Activated gamma-delta T cell treated with Interleukin-2 at 50 U/mL for 16 hours (primary cell): ENCODE measurements at regions not wholly inside any gene's neighbourhood (a gene's known extent, or its start where the extent isn't known, plus 50 kb on each side); places are given as distances from the start of the nearest gene placed in this dataset.

Experiments used
- DNase-seq: peaks from one replicate; pipeline ENCODE4 v3.0.0-alpha.2; 2020

DNA sequence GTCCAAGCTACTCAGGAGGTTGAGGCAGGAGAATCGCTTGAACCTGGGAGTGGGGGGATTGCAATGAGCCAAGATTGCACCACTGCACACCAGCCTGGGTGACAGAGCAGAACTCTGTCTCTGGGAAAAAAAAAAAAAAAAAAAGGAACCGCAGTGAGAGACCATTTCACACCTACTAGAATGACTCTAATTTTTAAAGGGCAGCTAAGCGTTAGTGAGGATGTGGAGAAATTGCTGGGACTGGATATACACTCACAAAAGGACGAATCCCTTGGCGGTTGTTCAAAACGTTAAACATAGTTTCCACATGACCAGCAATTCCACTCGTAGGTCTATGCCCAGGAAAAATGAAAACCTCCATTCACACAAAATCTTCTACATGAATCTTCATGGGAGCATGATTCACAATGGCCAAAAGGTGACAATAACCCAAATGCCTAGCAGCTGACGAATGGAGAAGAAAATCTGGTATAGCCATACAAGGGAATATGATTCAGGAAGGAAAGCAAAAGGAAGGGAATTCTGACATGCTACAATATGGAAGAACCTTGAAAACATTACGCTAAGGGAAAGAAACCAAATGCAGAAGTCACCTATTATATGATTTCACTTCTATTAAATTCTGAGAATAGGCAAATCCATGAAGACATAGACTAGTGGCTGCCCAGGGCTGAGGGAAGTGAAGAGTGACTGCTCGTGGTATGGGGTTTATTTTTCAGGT, 127.0 kb downstream of the CHSY1 start:
- DNase-seq = no peak

- no peak for DNase-seq
Observed at GRCh38 chr15:101123222-101123910, 128.5 kb downstream of the CHSY1 start.

DNA sequence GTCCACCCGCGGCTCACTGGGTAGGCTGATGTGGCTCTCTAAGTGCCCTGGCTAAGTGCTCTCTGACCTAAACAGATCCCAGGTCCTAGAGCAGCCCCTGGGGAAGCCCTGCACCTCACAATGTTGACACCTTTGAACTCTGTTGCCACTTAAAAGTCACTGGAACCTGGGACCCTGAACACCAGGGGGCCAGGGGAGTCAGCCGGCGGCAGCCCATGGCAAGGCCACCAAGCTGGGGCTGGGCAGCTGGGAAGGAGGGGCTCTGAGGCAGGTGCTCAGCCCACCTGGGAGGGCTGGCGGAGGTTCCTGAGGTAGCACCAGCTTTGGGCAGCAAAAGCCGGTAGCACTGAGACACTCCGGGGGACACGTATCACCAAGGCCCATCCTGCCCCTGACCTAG, 129.0 kb downstream of the CHSY1 start:
- DNase-seq = no peak

- DNase-seq = no peak
Observed at GRCh38 chr15:101122266-101122665, 129.6 kb downstream of the CHSY1 start.

DNA sequence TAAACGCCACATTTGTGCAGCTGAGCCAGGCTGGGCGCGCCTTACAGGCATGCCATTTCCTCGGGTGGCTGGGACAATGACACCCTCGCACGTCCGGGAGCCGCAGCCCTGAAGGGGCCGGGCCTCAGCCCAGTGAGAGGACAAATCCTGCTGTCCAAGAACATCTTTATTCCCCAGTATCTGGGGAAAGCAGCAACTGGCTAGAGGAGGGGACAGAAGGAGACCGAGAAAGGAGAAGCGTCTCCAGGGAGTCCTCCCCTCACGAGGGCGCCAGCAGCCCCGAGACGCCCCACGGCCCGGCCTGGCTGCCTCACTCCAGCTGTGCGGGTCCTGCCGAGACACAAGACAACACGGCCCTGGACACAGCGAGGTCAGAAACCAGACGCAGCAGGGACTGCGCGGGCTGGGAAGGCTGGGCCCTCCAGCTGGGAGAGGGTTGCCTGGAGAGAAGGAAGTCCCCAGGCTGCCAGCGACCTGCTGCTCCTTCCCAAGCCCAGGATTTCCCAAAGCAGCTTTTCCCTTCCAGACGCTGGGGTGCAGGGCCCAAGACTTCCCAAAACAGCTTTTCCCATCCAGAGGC, 130.2 kb downstream of the CHSY1 start:
- peak; percentile 36 for DNase-seq

GRCh38 chr15:101120987-101121386, 130.9 kb downstream of the CHSY1 start:
- DNase-seq = no peak

GRCh38 chr15:101120473-101120872, 131.4 kb downstream of the CHSY1 start:
- no peak for DNase-seq
